Activated naive CD4-positive, alpha-beta T cell treated with anti-CD3 and anti-CD28 coated beads, Interleukin-2, amount 50 U/mL, for 16 hours (primary cell): ENCODE measurements at regions not wholly inside any gene's neighbourhood (a gene's known extent, or its start where the extent isn't known, plus 50 kb on each side); places are given as distances from the start of the nearest gene placed in this dataset.

Source experiments
- DNase-seq: peaks from one replicate; pipeline ENCODE4 v3.0.0-alpha.2; 2020

- no peak for DNase-seq
Observed at GRCh38 chr7:35498416-35498815, 196.5 kb downstream of the HERPUD2 start.

- no peak for DNase-seq
Observed at GRCh38 chr7:35495844-35496243, 199.1 kb downstream of the HERPUD2 start.

DNA sequence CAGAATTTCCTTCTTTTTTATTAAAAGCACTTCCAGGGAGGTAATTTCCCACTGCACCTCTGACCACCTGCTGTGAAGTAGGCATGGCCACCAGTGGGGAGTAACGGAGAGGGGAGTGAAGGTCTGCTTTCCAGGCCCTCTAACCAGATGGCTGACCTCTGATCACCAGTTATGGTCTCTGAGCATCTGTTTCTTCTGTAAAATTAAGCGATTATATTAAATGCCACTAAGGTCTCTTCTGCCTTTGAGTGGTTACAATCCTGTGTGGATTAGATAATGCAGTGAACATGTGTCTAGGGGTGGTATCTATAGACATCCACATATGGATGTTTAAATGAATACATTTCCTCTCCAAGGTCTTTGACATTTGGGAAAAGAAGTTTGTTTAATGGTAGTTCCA, 199.6 kb downstream of the HERPUD2 start:
- DNase-seq: no peak

- no peak for DNase-seq
Observed at GRCh38 chr7:35494407-35494806, 200.5 kb downstream of the HERPUD2 start.

- DNase-seq: no peak
Observed at GRCh38 chr7:35492451-35493175, 202.3 kb downstream of the HERPUD2 start.

DNA sequence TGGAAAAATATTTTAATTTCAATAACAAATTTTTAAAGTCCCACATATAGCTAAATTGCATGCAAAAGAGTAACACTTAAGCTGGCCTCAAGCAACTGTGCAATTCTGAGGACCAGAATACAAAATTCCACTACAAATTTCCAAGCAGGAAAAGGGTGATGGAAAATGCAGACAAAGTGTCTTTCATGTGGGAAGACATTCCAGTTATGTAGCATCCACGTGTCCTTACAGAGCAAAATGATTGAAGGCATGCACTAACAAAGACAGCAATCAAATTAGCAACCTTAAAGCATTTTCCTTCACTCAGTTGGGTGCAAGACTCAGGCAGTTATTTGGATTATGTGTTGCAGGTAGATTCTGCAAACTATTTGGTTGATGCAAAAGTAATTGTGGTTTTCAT, 203.7 kb downstream of the HERPUD2 start:
- DNase-seq: no peak

DNA sequence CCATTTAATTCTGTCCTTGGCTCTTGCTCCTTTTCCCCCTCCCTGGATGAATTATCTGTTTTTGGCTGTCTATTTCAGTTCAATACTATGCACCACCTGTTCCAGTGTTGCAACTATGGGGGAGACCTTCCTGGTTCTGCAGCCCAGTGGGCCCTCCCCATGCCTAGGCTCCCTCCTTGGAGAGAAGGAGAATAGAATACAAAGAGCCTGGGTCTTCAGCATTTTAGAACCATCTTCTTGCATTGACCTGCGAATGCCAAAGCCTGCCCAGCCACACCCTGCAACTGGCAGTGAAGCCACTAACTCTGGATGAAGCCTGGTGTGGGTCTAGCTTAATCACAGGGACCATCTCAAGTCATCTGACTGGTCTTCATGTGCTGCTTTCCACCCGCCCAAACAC, 207.1 kb downstream of the HERPUD2 start:
- no peak for DNase-seq

GRCh38 chr7:35487402-35487801, 207.5 kb downstream of the HERPUD2 start:
- no peak for DNase-seq

- no peak for DNase-seq
Observed at GRCh38 chr7:35485436-35485835, 209.5 kb downstream of the HERPUD2 start.

GRCh38 chr7:35483568-35483967, 211.4 kb downstream of the HERPUD2 start:
- DNase-seq: no peak

GRCh38 chr7:35482231-35482630, 212.7 kb downstream of the HERPUD2 start:
- DNase-seq: no peak

- DNase-seq: no peak
Observed at GRCh38 chr7:35480806-35481205, 214.1 kb downstream of the HERPUD2 start.

- DNase-seq: no peak
Observed at GRCh38 chr7:35477609-35478008, 217.3 kb downstream of the HERPUD2 start.

- no peak for DNase-seq
Observed at GRCh38 chr7:35474100-35474499, 220.2 kb upstream of the TBX20 start.

GRCh38 chr7:35468606-35469005, 214.7 kb upstream of the TBX20 start:
- DNase-seq: no peak

- no peak for DNase-seq
Observed at GRCh38 chr7:35467456-35467978, 213.6 kb upstream of the TBX20 start.

DNA sequence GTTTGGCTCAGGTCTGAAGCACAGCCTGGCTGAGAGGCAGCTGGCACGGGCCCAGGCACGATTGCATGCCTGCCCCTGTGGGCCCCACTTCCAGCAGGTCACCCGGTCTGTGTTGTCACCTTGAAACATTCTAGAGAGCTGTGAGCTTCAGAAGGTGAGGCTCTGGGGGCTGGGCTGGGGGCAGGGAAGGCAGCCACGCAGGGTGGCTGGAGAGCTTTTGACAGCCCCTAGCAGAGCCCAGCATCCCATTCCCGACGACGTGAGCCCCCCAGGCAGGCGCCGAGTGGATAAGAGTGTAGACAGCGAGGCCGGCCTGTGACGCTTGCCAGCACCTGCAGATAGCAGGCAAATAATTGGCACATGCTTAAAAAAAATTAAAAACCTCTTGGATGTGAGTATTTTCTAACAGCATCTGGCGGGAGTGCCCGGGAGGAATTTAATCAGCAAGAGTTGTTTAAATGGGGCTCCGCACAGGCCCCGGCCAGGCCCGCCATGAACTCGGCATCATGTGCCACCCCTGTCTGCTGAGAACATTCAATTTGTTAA, 212.0 kb upstream of the TBX20 start:
- no peak for DNase-seq

DNA sequence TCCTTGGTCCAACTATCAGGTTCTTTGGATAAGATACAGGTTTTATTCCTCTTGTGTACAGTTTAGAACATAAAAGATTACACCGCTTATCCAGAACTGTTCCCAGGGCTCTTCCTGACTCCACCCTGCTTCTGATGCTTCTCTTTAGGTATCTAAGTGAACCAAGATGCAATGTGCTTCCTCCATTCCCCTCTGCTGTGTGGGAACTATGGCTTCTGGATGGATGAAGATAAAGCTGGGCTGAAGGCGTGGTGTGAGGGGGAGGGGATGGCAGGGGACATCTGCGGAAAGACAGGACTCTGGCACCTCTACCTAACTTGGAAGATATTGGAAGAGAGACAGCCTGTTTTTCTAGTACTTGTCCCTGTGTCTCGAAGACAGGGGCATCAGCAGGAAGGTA, 209.9 kb upstream of the TBX20 start:
- no peak for DNase-seq

DNA sequence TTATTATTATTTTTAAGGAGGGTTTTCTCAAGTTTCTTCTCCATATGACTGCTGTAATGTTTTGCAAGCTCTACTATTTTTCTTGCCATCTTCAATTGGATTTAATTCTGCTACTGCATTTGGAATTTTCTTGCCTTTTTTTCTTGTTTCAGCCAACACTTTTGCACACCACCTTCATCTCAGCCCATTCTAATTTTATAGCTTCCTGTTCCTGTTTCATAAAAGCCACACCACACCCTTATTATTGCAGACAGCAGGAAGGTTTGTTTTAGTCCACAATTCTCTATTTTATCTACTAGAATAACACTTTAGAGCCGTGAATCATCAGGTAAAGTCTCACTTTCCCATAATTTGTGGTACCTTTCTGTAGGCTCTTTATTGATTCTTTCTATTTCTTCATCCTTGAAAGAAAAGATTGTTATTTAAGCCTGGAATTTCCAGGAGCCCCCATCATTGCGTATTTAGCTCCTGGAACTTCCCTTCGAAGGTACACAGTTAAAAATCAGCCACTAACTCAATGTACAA, 209.3 kb upstream of the TBX20 start:
- no peak for DNase-seq

- no peak for DNase-seq
Observed at GRCh38 chr7:35454575-35455385, 200.9 kb upstream of the TBX20 start.

DNA sequence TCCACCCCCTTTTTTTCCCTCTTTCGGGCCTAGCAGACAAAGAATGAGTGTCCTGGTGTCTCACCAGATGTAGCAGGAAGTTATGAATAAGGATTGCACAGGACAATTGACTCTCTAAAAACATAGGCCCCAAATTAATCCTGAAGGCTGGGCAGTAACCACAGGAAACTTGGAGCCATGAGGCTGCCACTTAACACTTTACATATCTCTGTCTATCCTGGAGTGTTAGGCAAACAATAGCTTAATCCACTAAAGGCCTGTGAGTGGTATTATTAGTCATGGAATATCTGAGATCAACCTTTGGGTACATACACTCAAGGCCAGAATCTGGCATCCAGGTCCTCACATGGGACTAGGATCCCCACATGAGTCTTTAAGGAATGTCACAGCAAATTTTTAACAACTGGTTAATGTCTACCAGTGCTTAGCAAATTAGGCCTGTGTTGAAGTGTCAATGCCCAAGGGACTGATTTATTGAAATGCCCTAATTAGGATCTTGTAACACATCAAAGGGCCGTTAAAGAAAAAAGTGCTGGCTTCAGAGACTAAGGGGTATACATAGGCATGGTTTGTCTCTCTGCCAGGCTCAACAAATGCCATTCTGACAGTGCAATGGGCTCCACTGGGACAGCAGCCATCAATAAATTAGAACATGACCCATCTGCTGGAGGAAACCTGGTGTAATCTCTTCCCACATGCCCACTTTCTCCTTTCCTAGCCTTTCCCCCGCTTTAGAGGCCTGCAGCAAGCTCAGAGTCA, 196.7 kb upstream of the TBX20 start:
- DNase-seq: no peak

- DNase-seq: no peak
Observed at GRCh38 chr7:35448486-35448885, 194.6 kb upstream of the TBX20 start.

DNA sequence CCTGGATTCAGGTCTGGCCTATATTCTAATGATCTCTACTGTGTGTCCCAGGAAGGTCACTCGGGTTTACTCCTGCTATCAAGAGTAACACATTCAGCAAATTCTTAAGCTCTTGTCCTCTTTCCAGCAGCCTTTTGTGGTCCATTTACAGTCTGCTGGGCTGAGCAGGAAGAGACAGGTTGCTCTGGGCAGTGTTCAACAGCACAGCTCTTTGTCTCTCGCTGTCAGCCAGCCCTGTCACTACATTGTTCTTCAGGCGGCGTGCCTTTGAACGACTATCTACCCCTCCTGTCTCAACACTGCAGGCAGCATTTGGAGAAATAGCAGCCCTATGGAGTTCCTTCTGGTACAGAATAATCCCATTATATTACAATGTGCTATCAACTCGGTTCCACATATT, 192.2 kb upstream of the TBX20 start:
- no peak for DNase-seq
